ENCODE measurements at regions not wholly inside any gene's neighbourhood (a gene's known extent, or its start where the extent isn't known, plus 50 kb on each side); places are given as distances from the start of the nearest gene placed in this dataset.

- TF ChIP-seq ELK1 (IDR thresholded peaks at IDR 0.05; ENCODE audit: low read depth, low read length) (no peak), ZNF217 (IDR thresholded peaks at IDR 0.05) (no peak), RBBP5 (conservative IDR thresholded peaks at IDR 0.05) (no peak), CBX3 (IDR thresholded peaks at IDR 0.05; ENCODE audit: borderline replicate concordance, low read depth) (no peak), MEF2A (IDR thresholded peaks at IDR 0.05; ENCODE audit: insufficient read depth, low read depth, low read length) (no peak)
Observed at GRCh38 chr12:90199006-90199405, 490.4 kb upstream of the ATP2B1 start (continued).

- Histone ChIP-seq H3K9me3 (replicated peaks; ENCODE audit: control insufficient read depth, insufficient read depth, low read length) (no peaks in the 10 kb centered on the region), H2AFZ (ENCODE audit: control insufficient read depth, low read depth, low read length) (no peak overlapping the region), H3K27me3 (replicated peaks in 1 of 2; ENCODE audit: control insufficient read depth in 2 of 2, insufficient read depth in 2 of 2, low read length in 1 of 2) (no peaks in the 10 kb centered on the region), H4K20me1 (ENCODE audit: control insufficient read depth, insufficient read depth) (no peaks in the 10 kb centered on the region), H3K9ac (ENCODE audit: control insufficient read depth, insufficient read depth, low read length) (no peak overlapping the region), H3K27ac (ENCODE audit: control insufficient read depth, insufficient read depth) (no peak overlapping the region), H3K4me3 (no peak overlapping the region), H3K36me3 (ENCODE audit: control insufficient read depth in 2 of 2, insufficient read depth in 2 of 2, low read length in 1 of 2) (no peaks in the 10 kb centered on the region), H3K4me1 (ENCODE audit: control insufficient read depth, insufficient read depth, low read length) (no peaks in the 10 kb centered on the region), H3K4me2 (ENCODE audit: control insufficient read depth, insufficient read depth) (no peak overlapping the region), H3K79me2 (ENCODE audit: control insufficient read depth, insufficient read depth, low read length) (no peaks in the 10 kb centered on the region)
- in situ Hi-C loops (cut with MboI) (no loop called here), intact Hi-C loops (cut with micrococcal nuclease; ENCODE audit: unreplicated experiment) (no loop called here)
- 49% methylated on average over 3 of the region's 3 CpGs for WGBS (ENCODE audit: insufficient coverage, insufficient replicate concordance, low lambda C conversion rate, missing lambda C conversion rate)
- ChIA-PET CTCF (no interaction called here), POLR2A (no interaction called here), RAD21 (ENCODE audit: unreplicated experiment) (no interaction called here), SMC1A (ENCODE audit: uncharacterized antibody, unreplicated experiment) (no interaction called here)
- DNase-seq (ENCODE audit: low read depth, low spot score): no peak
- no peak for ATAC-seq
- TF ChIP-seq IRF4 (IDR thresholded peaks at IDR 0.05; ENCODE audit: low read depth, low read length) (no peak), BHLHE40 (IDR thresholded peaks at IDR 0.05; ENCODE audit: borderline replicate concordance in 1 of 2, low read depth in 2 of 2, low read length in 1 of 2) (no peak), SREBF1 (IDR thresholded peaks at IDR 0.05; ENCODE audit: low read length) (no peak), ZBTB4 (CRISPR knock-in tag; IDR thresholded peaks at IDR 0.05) (no peak), ZNF274 (IDR thresholded peaks at IDR 0.05; ENCODE audit: insufficient read depth, insufficient read length) (no peak), CEBPB (IDR thresholded peaks at IDR 0.05; ENCODE audit: borderline replicate concordance in 1 of 2, low read depth in 2 of 2, low read length in 2 of 2) (no peak), SIX5 (IDR thresholded peaks at IDR 0.05; ENCODE audit: low read depth, low read length, severe bottlenecking) (no peak), SMAD1 (IDR thresholded peaks at IDR 0.05; ENCODE audit: low read depth, partially characterized antibody) (no peak)
- no peak for FAIRE-seq
- BruUV-seq (replicated peaks): no TSS peak
Observed at GRCh38 chr12:90193500-90193899, 484.9 kb upstream of the ATP2B1 start.

All from GM12878 (cell line).